ELR (cell line): ENCODE measurements at regions not wholly inside any gene's neighbourhood (a gene's known extent, or its start where the extent isn't known, plus 50 kb on each side); places are given as distances from the start of the nearest gene placed in this dataset.
A peak's percentile ranks its signal among the peaks of the same experiment; 100 is the strongest.
"Not testable (repeated sequence)": the region's sequence is repeated elsewhere in the genome, so short reads cannot be mapped to it uniquely, and the experiment has no call there.

ENCODE experiments used
- DNase-seq: peaks from one replicate; pipeline ENCODE4 v3.0.0-alpha.2; 2015; ENCODE audit warnings: low read depth

DNA sequence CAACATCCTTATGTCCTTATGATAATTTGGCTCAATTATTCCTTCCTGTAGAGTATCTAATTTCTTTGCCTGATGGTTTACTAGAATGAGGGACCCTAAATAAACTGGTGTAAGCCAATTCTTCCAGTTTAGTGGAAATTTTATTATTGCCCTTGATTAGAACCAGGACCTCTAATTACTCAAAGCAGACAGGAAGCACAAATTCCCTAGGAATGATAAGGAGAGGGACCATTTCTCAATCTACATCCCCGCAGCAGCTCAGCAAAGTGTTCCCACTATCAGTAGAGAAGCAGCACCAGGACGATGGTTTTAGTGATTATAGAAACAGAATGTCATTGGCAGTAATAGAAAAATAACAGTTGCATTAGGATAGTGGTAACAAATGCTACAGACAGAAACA is 97.1 kb downstream of the PLPPR4 start:
- no peak for DNase-seq

DNA sequence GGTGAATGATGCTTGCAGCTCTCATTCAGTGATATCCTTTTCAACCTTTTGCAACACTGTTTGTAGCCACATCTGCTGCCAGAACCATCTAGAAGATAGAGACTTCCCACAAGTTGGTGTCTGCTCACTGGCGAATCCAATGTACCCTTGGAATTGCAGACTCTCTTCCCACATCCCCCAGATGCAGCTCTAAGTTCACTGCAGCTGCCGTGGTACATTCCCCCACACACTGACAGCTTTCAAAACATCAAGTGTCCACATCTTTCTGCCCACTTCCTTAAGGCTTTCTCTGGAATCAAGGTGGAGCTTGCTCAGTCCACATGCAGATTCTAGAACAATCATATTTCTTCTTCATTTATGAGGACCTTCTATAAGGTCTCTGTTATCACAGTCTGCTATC is 99.2 kb downstream of the PLPPR4 start:
- DNase-seq, result no peak

DNA sequence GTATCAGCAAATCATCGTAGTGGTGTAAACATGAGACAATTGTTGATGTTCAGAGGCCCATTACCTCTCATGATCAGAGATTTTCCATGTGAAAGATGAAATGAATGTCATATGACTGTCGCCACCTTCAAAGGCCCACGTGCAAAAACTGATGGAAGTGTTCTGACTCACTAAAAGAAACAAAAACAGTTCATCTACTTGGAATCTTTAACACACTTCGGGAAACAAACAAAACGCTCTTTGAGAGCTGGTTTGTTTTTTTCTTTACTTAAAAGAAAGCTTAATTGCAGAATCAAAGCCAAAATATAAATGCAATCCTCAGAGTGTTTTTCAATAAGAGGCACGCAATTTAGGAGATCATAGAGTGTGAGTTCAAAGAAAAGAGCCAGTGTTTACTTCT is 100.8 kb downstream of the PLPPR4 start:
- peak; percentile 7 for DNase-seq

DNA sequence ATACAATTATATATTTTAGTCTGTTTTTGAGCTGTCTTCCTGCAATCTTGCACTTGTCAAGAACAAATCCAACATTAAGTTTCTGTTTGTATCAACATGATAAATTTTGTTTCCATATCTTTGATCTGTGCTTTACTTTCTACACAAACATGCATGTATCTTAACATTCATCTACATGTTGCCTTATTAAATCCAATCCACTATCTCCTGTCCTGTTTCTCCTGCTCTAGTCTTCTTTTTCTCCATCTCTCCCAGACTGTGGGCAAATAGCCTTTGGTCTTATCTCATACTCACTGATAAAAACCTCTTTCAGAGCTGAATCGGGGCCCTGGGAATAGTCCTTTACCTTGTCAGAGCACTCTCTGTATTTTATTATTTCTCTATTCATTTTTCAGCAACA is 101.3 kb downstream of the PLPPR4 start:
- DNase-seq, result no peak

DNA sequence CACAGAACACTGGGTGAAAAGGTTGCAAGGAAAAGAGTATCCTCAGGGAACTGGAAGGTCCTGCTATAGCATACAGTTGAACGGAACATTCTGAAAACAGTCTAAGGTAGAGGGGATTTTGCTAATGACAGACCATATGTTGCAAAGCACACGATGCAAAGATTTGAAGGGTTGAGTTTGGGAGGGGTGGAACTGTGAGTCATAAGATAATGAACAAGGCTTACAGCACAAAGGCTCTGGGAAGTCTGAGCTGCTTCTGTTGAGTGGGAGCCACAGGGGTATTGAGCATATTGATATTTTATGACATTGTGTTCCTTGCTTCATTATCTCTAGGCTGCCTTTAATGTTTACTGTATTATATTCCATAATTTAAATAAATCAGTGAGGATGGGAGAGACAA is 104.9 kb downstream of the PLPPR4 start:
- no peak for DNase-seq

DNA sequence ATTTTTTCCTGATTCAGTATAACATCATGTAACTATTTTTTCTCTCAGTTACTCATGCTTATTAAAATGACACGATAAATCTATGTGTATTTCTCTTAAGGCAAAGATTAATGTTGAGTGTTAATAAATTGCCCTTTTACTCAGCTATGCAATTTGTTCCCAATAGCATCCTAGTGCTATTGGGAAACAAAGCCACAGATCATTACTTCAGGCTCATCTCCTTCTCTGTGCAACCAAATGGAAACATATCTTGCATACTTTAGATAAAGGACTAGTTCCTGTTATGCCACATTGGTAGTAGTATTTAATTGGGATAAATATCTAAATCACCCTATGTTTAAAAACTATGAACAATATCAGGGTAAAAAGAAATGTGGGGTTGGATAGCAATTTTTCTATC is 106.2 kb downstream of the PLPPR4 start:
- DNase-seq, result no peak

DNA sequence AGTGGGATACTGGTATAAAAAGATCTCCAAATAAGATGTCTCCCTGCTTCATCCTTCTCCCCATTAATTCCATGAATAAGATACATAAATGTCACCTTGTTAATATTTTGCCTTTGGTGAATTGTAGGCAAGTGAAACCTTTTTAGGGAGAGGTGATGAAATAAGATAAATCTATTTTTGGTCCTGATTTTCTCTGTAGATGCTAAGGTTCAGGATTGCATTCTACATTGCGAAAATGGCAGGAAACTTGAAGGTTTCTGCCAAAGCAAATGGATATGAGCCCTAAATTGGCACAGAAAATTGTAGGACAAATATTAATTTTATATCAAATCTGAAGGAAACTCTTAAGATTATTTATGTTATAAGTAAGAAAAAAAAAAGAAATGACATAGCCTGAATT is 107.1 kb downstream of the PLPPR4 start:
- no peak for DNase-seq

DNA sequence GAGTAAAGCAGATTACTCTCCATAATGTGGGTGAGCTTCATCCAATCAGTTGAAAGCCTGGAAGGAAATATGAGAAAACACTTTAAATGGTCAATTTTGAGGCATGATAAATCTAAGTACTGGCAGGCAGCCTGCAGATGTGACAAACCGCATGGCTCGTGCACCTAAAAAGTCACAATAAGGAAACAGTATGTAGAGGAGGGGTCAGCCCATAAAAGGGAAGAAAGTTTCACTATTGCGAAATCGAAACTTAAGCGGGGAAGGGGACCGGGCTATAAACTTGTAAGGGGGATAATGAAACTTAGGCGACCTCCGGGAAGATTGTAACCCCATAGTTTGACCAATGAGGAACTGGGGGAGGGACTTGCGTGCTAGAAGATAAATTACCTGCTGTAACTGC is 109.8 kb downstream of the PLPPR4 start:
- no peak for DNase-seq

DNA sequence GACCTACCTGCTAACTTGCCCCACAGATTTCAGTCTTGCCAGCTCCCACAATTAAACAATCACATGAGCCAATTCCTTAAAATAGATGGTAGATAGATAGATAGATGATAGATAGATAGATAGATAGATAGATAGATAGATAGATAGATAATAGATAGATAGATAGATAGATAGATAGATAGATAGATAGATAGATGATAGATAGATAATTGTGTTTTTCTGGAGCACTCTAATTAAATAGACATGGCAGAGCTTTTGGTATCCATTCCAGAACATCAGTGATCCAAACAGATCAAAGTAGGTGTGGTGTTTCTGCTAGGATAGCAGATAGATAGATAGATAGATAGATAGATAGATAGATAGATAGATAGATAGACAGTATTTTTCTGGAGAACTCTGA is 110.4 kb downstream of the PLPPR4 start:
- DNase-seq, result not testable (repeated sequence)

DNA sequence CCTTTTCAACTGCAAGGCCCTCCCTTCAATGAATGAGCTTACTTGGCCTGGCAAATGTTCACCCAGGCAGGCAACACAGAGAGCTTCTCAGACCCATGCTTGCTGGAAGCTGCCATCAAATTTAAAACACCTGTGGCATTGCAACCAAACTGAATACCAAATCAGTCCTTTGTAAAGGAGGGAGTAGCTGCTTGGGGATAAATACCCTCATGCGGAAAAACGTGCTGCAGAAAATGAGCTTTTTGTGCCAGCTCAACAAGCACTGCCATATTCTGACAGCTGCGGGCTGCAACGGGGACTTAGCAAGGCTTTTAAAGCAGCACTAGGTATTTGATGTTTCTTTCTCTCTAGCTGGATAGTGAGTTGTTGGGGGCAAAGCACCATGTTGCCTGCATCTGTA is 119.7 kb downstream of the PLPPR4 start:
- no peak for DNase-seq

DNA sequence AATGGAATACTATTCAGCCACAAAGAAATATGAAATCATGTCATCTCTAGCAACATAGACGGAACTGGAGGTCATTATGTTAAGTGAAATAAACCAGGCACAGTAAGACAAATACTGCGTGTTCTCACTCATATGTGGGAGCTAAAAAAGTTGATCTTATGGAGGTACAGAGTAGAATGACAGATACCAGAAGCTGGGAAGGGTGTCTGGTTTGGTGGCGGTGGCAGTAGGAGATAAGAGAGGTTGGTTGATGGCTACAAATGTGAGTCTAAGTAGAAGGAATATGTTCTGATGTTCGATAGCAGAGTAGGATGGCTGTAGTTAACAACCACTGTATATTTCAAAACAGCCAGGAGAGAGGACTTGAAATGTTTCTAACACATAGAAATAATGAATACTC is 121.6 kb downstream of the PLPPR4 start:
- no peak for DNase-seq

DNA sequence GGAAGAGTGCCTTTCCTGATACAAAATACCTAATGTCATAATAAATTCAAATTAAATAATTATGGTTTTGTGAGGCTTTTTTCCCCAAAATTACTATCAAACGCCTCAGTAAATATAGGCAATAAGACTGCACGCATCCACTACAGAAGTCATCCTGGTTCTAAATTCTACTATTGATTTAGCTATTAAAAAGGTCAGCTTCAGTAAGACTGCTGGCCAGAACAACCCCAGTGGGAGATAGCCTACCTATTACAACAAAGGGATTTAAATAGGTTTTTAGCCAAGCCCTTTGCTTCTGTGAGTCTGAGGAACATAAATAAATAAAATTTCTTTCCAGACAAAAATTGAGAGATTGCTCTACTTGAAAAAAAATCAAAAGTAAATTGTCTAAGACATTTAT is 132.1 kb downstream of the PLPPR4 start:
- DNase-seq, result no peak

DNA sequence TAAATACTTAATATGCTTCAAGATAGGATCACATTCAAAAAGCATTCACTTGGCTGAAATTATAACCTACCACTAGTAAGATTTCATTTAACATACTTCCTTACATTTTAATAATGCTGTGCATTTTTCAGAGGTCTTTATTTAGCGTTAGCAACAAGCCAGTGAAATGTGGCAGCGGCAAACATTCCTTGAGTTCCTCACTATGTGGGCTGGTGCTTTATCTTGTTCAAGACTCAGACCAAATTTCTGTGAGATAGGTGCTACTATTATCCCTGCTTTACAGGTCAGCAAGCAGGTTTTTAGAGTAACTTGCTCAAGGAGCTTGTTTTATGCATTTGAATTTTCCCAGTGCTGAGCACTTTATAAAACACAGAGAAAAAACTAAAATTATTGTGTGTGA is 132.7 kb downstream of the PLPPR4 start:
- DNase-seq, result no peak

DNA sequence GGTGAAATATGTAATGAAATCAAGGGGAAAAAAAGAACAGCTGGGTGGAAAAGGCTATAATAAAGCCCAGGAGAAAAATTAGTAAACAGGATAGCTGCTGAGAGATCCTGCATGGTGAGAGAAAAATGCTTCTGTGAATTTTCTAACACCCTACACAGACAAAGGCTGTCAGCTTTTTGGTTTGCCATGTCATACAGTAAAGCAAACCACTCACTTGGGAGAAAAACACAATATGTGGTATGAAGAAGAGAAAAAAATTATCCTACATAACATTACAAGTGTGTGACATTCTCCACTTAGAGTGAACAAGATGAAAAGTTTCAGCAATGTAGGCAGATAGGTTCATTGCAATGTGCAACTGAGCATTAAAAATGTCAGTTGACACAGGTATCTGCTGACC is 133.6 kb downstream of the PLPPR4 start:
- no peak for DNase-seq

DNA sequence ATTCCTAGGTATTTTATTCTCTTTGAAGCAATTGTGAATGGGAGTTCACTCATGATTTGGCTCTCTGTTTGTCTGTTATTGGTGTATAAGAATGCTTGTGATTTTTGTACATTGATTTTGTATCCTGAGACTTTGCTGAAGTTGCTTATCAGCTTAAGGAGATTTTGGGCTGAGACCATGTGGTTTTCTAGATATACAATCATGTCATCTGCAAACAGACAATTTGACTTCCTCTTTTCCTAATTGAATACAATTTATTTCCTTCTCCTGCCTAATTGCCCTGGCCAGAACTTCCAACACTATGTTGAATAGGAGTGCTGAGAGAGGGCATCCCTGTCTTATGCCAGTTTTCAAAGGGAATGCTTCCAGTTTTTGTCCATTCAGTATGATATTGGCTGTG is 137.3 kb downstream of the PLPPR4 start:
- not testable (repeated sequence) for DNase-seq

DNA sequence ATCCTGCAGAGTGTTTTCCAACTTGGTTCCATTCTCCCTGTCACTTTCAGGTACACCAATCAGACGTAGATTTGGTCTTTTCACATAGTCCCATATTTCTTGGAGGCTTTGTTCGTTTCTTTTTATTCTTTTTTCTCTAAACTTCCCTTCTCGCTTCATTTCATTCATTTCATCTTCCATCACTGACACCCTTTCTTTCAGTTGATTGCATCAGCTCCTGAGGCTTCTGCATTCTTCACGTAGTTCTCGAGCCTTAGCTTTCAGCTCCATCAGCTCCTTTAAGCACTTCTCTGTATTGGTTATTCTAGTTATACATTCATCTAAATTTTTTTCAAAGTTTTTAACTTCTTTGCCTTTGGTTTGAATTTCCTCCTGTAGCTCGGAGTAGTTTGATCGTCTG is 140.1 kb downstream of the PLPPR4 start:
- DNase-seq, result not testable (repeated sequence)

DNA sequence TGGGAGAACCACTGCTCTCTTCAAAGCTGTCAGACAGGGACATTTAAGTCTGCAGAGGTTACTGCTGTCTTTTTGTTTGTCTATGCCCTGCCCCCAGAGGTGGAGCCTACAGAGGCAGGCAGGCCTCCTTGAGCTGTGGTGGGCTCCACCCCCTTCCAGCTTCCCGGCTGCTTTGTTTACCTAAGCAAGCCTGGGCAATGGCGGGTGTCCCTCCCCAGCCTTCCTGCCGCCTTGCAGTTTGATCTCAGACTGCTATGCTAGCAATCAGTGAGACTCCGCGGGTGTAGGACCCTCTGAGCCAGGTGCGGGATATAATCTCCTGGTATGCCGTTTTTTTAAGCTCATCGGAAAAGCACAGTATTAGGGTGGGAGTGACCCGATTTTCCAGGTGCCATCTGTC is 141.0 kb downstream of the PLPPR4 start:
- DNase-seq, result not testable (repeated sequence)

DNA sequence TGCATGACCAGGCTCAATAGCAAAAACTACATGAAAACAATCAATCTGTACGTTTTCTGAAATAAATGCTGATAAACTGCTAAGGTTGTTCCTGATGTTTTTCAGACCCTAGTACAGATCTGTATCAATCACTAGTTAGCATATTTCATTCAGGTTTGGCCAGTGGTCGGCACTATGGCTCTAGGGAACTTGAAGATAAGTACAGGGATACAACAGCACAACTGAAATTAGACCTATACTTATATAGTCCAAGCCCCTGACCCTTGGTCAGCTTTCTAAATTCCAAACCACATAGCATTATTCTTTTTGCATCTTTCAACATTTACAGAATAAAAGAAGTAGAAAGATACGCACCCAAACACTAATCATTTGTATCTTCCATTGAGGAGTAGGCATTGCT is 142.7 kb downstream of the PLPPR4 start:
- peak; percentile 15 for DNase-seq

DNA sequence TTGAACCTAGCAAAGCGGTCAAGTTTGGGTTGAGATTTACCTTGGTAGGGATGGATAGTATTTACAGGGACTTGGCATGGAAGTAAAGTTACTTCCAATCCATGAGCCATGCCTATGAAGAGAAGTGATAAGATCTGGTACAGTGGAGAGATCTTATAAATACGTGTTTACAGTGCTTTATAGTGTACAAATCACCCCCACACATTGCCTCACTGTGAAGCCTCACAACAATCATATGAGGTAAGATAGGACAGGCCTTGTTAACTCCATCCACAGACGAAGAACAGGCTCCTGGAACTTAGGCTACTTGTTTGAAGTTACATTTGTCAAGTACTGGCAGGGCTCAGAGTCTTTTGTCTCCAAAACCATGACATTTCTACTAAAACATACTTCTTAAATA is 159.8 kb downstream of the PLPPR4 start:
- DNase-seq, result no peak

DNA sequence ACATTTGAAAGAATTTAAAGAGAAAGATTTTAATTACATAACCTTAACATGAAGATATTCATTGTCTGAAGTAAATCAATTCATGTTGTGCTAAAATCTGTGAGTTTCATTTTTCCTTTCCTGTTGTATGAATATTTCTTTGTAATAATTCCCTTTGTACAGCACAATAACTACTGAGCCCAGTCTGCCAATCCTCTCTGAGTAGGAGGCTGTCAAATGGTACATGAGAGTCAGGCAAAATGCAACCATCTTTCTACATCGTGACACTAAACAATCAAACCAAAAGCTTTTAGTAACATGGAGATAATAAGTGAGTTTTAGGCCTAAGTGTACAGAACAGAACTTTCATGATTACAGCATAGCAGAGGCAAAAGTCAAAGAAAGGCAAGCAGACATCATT is 165.5 kb downstream of the PLPPR4 start:
- no peak for DNase-seq

DNA sequence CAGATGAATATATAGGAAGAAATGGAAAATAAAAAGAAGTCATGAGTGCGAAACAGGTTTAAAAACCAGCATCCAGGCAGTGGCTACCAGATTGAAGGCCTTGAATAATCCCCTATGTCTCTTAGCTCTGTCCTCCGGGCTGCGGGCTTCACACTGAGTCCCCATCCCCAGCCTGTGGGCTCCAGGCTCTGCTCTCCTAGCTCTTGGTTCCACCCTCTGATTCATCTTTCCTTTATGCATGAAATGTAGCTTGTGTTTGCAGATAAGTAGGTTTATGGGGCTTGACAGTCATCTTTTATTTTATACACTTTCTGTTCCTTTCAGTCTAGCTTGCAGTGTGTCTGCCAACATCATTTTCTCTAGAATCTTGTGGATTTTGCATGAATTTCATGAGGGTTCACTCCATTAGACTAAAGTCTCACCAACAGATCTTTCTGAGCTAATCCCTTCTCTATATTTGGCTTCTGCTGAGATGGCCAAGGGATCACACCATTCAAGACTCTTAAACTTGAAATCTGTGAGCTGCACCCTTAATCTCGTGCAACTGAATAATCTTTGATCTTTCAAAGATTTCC is 174.5 kb downstream of the PLPPR4 start:
- DNase-seq, result peak; percentile 25

DNA sequence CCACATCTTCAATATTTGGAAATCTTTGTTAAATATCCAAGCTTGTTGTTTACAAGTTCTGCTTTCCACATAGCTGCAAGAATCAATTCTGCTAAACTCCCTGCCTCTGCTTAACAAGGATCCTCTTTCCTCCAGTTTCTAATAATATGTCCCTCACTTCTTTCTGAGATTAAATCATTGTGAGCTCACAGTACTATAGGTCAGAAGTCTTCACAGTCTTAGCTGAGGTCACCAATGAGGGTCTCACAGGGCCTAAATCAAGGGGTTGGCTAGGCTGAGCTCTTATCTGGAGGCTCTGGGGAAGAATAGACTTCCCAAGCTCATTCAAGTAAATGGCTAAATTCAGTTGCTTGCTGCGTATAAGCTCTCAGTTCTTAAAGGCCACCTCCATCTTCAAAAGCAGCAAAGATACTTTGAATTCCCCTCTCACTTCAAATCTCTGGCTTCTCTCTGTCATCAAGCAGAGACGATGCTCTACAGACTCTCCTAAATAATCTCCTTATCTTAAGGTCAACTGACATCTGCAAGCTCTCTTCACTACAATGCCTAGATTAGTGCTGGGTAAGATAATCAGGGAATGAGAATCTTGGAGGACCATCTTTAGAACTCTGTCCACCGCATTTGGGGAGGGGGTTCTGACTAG is 175.3 kb downstream of the PLPPR4 start:
- DNase-seq, result no peak

DNA sequence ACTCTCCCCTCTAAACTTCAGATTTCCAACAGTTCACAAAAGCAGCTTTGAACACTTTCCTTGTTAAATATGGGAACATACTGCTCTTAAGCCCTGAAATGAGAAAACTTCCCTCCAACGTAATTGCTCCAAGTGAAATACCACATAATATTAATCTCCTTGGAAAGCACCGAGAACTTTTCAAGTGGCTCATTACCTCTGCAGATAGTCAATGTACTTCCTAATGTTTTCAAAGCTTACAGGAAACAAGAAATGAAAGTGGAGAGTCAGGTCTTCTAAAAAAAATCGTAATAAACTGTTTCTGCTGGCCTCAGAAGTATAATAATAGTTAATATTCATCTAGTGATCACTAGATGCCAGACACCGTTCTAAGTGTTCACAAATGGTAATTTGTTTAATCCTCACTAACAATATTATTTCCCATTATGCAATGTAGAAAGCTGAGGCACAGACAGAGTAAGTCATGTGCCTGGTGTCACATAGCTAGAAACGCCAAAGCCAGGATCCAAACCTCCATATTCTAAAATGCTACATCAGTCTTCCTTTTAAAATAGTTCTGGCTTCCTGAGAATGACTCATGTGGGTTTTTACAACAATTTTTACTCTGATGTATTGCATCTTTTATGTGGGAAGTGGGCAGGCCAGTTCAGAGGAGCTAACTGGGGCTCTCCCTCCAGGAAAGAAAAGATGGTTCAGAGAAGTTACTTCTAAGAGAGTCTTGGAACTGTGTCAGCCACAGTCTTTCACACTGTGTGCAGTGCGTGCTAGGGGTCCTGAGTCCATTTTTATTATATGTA is 177.2 kb downstream of the PLPPR4 start:
- DNase-seq, result peak; percentile 64
